D341Med (cell line): ENCODE measurements at regions not wholly inside any gene's neighbourhood (a gene's known extent, or its start where the extent isn't known, plus 50 kb on each side); places are given as distances from the start of the nearest gene placed in this dataset.

Source experiments
- DNase-seq: peaks from one replicate; pipeline ENCODE4 v3.0.0; 2012; ENCODE audit warnings: low spot score

GRCh38 chr3:68306571-68306970 lies 625.8 kb downstream of the TAFA4 start:
- no peak for DNase-seq

DNA sequence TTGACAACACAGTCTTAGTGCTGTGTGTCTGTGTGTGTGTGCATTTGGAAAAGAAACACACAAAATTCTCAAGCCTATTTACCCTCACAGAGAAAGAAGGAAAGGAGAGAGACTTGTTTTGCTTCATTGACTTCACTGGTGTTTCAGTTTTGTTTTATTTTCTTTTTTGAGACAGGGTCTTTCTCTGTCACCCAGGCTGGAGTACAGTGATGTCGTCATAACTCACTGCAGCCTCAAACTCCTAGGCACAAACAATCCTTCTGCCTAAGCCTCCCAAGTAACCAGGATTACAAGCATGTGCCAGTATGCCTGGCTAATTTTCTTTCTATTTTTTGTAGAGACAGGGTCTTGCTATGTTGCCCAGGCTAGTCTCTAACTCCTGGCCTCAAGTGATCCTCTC lies 636.9 kb downstream of the TAFA4 start:
- no peak for DNase-seq

DNA sequence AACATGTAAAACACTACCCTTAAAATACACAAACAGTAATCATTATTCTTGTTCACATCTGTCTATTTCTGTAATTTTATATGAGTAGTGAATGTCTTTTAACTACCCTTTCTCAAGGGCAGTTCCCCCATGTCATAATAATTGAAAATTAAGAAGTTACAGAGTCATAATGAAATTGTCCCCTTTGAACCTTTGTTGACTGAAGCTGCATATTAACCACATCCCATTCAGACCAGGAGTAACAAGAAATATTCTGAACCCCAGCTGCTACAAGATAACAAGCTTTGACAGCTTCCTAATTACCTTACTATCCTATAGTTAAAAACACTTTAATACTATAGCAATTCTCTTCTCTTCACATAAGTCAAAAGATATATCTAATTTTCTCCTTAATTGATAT lies 635.9 kb upstream of the SUCLG2 start:
- no peak for DNase-seq

GRCh38 chr3:68288085-68288484 lies 633.7 kb upstream of the SUCLG2 start:
- no peak for DNase-seq

DNA sequence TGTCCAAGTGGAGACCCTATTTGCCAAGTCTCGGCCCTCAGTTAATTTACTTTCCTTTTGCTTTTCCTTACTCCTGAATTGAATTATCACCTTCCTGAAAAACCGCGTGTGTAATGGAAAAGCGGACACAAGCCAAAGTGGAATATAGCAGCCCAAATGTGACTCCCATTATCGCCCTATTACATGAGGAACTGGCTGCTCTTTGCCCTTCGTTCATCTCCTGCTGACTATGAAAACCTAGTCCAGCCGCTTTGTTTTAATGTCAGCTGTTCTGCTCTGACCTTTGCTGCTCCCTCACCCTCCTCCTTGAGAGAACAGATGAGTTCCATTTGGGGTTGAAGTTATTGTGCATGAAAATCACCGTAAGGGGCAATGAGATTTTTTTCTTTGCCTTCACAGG lies 632.7 kb upstream of the SUCLG2 start:
- DNase-seq, result no peak

GRCh38 chr3:68274286-68274685 lies 619.9 kb upstream of the SUCLG2 start:
- DNase-seq, result no peak

GRCh38 chr3:68271145-68271544 lies 616.7 kb upstream of the SUCLG2 start:
- no peak for DNase-seq

- peak; percentile 55 for DNase-seq
Measured at GRCh38 chr3:68256635-68257223, 602.3 kb upstream of the SUCLG2 start.

DNA sequence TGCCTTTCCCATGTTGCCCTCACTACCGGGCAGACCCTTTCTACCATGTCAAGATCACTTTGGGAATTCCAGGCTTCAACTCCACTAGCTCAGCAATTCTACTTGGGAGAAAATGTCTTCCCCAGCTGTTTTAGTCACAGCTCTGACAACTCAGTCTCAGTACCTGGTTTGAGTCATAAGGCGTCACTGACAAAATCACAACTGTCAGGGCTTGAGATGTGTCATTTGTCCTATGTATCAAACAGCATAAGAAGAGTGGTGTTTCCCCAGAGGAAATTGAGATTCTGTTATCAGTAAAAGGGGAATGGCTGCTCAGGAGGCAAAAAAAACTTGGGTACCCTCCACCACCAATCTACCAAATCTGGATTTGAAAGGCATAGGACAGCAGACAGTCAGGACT lies 594.9 kb upstream of the SUCLG2 start:
- DNase-seq, result no peak

DNA sequence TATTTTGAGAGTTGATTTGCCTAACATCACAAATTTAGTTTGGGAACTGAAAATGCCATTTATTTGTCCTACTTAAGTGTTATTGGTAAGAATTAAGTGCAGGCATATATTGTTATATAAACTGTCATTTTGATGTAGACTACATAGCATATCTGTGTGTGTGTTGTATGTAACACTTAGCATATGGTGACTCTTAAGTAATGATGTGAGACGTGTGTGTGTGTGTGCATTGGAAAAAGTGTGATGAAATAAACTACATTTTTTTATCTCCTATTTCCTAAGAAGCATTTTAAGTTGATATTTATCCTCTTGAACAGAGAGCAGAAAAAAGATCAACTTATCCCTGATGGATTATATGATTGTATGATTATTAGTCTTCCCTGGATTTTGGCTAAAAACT lies 588.2 kb upstream of the SUCLG2 start:
- no peak for DNase-seq

- DNase-seq, result peak; percentile 62
Measured at GRCh38 chr3:68239542-68239941, 585.1 kb upstream of the SUCLG2 start.

DNA sequence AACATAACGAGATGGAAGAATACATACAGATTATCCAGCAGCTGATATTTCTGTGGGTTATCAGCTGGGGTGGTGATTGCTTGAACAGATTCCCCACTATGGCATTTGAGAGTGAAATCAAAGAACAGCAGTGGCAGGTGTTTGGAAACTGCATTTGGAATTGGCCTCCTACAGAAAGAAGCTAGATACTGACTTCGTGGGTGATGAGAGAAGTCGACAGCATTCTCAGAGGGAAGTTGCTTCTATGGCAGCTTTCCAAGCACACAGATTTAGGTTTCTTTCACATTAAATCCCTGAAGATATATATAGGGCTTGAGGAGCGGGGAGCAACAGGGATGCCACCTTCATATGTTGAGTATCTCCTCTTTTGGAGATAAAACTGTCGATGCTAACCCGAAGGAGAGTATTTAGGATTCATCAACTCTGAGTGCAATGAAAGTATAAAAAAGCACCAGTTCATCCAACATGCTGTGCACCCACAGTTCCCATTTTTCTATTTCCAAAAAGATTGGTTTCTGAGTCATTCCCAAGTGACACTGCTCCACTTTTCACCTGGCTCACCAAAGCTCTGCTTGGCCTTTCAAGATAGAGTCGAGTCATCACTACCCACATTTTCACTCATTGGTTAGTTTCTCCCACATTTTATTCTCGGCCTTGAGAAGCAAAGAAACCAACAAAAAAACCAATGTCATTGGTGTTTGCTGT lies 579.8 kb upstream of the SUCLG2 start:
- DNase-seq, result no peak

DNA sequence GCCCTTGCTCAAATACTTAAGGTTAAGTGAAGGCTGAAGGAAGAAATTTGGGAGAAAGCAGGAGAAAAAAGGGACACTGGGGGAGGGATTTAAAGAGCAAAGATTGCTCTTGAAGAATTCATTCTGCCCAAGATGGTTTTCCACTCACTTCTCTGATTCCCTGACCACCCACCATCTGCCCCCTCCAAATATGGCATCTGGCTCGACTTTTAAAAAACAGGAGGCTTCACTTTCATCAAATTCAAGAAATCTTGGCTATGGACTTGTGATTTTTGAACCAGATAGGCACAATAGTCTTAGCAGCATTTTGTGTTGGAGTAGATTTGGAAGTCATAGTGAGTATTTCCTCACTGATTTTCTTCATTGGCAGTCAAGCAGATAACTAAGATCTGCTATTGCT lies 574.4 kb upstream of the SUCLG2 start:
- DNase-seq, result no peak

- DNase-seq, result no peak
Measured at GRCh38 chr3:68220832-68221231, 566.4 kb upstream of the SUCLG2 start.

DNA sequence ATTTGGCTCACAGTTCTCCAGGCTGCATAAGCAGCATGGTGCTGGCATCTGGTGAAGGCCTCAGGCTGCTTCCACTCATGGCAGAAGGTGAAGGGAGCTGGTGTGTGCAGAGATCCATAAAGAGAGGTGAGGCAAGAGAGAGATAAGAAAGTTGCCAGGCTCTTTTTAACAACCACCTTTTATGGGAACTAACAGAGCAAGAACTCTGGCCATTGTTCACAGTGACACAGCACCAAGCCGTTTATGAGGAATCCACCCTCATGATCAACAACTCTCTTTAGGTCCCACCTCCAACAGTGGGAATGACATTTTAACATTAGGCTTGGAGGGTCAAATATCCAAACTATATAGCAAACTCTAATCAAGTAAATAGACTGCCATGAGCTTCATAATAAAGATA lies 557.2 kb upstream of the SUCLG2 start:
- no peak for DNase-seq

DNA sequence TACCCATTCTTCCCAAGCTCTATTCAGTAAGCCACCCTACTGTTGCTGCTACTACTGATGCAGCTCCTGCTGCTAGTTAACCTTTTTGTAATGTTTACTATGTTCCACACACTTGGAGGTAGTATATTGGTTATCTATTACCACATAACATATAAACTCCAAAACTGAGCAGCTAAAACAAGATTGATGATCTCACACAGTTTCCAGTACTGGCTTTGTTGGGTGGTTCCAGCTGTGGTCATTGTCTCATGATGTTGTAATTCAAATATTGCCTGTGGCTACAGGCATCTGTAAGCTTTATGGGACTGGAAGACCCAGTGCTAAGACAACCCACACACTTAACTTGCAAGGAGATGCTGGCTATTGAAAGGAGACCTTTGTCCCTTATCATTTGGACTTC lies 556.2 kb upstream of the SUCLG2 start:
- no peak for DNase-seq

DNA sequence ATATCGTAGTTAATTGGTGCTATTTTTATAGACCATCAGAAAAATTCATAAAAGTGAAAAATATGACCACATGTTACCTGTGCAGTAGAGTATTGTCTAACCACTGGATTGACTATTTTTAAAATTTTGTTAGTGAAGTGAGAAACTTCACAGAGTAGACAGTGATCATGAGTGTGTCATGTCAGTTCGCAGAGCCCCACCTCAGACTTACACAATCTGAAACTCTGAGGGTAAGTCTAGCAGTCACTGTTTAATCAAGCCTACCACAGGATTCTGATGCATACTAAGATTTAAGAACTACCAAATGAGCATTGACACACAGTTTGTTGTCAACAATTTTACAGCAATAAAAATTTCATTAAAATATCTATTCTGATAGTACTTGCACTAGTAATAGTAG lies 552.9 kb upstream of the SUCLG2 start:
- DNase-seq, result no peak

GRCh38 chr3:68206524-68207117 lies 552.2 kb upstream of the SUCLG2 start:
- peak; percentile 11 for DNase-seq

DNA sequence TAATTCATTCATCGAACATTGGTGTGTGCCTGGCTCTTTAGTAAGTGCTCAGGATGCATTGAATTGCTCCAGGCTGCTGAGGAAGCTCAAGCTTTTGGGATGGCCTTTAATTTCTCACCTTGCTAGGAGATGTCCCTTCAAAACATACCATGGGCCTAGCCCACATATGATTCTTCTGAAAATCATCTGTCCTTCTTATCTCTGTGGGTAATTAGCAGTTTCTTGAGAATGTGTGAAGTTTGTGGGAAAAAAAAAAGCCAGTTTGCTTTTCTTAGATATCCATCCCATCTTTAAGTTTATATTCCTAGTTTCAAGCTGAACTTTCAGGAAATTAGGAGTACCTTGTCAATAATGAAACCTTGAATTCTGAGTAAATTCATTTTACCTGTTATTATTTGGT lies 532.3 kb upstream of the SUCLG2 start:
- no peak for DNase-seq

- DNase-seq, result no peak
Measured at GRCh38 chr3:68176600-68176999, 522.2 kb upstream of the SUCLG2 start.

DNA sequence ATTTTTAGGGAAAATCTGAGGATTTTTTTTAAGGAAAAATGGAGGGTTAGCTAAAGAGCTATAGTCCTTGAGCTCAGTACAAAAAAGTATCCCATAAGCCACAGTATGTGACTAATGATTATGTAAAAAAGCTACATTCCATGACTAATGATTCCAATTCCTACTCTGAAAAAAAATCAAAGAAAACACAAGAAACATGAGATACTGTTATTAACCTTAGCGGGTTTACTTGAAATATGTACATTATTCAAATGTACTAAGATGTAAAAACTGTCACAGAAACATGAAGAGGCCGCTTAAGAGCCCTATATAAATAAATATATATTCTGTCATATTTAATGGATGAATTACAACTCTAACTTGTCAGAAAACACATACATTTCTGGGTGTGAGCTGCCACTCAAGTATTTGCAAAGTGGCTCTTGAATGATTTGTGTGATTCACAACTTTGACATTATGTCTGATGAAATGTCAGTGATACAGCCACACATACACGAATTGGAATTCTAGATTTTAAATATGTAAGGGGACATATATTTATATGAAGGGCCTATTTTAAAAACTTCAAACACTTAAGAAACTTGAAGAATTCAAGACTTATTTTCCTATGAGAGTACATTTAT lies 518.7 kb upstream of the SUCLG2 start:
- no peak for DNase-seq

DNA sequence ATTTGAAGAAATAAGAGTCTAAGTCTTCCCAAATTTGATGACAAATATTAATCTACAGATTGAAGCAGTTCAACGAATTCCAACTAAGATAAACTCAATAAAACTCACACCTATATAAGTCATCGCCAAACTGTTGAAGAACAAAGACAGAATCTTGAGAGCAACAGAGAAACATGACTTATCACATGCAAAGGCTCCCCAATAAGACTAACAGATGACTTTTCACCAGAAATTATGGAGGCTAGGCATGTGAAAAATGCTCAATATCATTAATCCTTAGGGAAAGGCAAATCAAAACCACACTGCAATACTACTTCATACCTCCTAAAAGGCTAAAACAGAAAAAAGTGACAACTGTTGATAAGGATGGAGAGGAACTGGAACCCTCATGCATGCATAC lies 517.6 kb upstream of the SUCLG2 start:
- no peak for DNase-seq

- no peak for DNase-seq
Measured at GRCh38 chr3:68163968-68164367, 509.6 kb upstream of the SUCLG2 start.
